K562 (cell line): ENCODE measurements at regions not wholly inside any gene's neighbourhood (a gene's known extent, or its start where the extent isn't known, plus 50 kb on each side); places are given as distances from the start of the nearest gene placed in this dataset.

Experiments
- ATAC-seq: fragments of 200-7000 bp; cut with Tn5 transposase; 3 replicates; pipeline ENCODE4 v1.9.1; 2020; ENCODE audit warnings: moderate library complexity
- BruUV-seq: library from RNA; stranded (reverse); fragments of 400-500 nt; replicated peaks from 2 replicates; lab custom pipeline; 2021; lab: Mats Ljungman, UMichigan
- CTCF ChIA-PET: fragments of 300-600 bp; formaldehyde crosslinking; extraction: SDS; loops from one replicate; lab custom pipeline; 2021; ENCODE audit warnings: low intra/inter-chr PET ratio; lab: Yijun Ruan, JAX
- POLR2A ChIA-PET: fragments of 300-600, 350-650 bp; sonication (Branson Sonifier 250); formaldehyde crosslinking; extraction: SDS; loops from one replicate; lab custom pipeline; 2021; ENCODE audit warnings: antibody characterized with exemption, inconsistent platforms; lab: Yijun Ruan, JAX
- DNase-seq, 4 experiments: peaks; one replicate each; pipeline versions ENCODE4 v3.0.0 to v3.0.0-alpha.2; 2011 to 2018; ENCODE audit warnings: low spot score in 3 of 4, mixed read lengths in 3 of 4; ENCODE audit errors: extremely low read depth in 1 of 4
- FAIRE-seq: peaks from 2 replicates; lab custom pipeline; 2011; peaks lifted over from hg19 to GRCh38; lab: Jason Lieb, UNC
- H2AFZ ChIP-seq: 2 replicates; pipeline ENCODE4 v1.6.0; 2011; ENCODE audit warnings: low read depth, low read length, control low read depth, inconsistent platforms
- H3K27ac ChIP-seq: fragments of 200-600 bp; 3 replicates; pipeline ENCODE4 v1.8.0; 2011; ENCODE audit warnings: low read depth, mild to moderate bottlenecking, control low read depth, inconsistent platforms, low read length, moderate library complexity, mixed read lengths; ENCODE audit errors: extremely low read depth
- H3K27me3 ChIP-seq, 2 experiments: fragments of 300-600 bp in 1 of 2; 2 replicates in 1 of 2; 3 replicates in 1 of 2; pipeline versions ENCODE4 v1.6.0 to v1.8.0; 2011; ENCODE audit warnings: inconsistent platforms in 2 of 2, low read length in 2 of 2, mild to moderate bottlenecking in 1 of 2, mixed read lengths in 1 of 2, moderate library complexity in 1 of 2; ENCODE audit not compliant: control insufficient read depth in 2 of 2, insufficient read depth in 2 of 2
- H3K36me3 ChIP-seq: fragments of 300-600 bp; 3 replicates; pipeline ENCODE4 v1.8.0; 2011; ENCODE audit warnings: mild to moderate bottlenecking, low read length, inconsistent platforms; ENCODE audit not compliant: control insufficient read depth, insufficient read depth
- H3K4me1 ChIP-seq, 2 experiments: fragments of 200-600 bp in 1 of 2; replicated peaks in 1 of 2; 2 replicates in 1 of 2; 3 replicates in 1 of 2; pipeline versions ENCODE4 v1.5.1 to v1.8.0; 2011; ENCODE audit warnings: inconsistent platforms in 2 of 2, low read length in 2 of 2, mild to moderate bottlenecking in 1 of 2, mixed read lengths in 1 of 2, moderate library complexity in 1 of 2; ENCODE audit not compliant: control insufficient read depth in 2 of 2, insufficient read depth in 2 of 2
- H3K4me2 ChIP-seq: 2 replicates; pipeline ENCODE4 v1.6.1; 2011; ENCODE audit warnings: low read length, control low read depth, inconsistent platforms, mixed read lengths; ENCODE audit not compliant: insufficient read depth
- H3K4me3 ChIP-seq: fragments of 200-600 bp; sonication (generic), shearing (Covaris generic); 2 replicates; pipeline ENCODE4 v1.5.1; 2016; ENCODE audit warnings: control low read depth, inconsistent platforms
- H3K79me2 ChIP-seq: fragments of 200-600 bp; 3 replicates; pipeline ENCODE4 v1.8.0; 2011; ENCODE audit warnings: low read length, inconsistent platforms; ENCODE audit not compliant: control insufficient read depth, insufficient read depth
- H3K9ac ChIP-seq, 2 experiments: 2 replicates each; pipeline versions ENCODE4 v1.6.0 to v1.6.1; 2011; ENCODE audit warnings: low read depth in 2 of 2, low read length in 2 of 2, control low read depth in 1 of 2, inconsistent platforms in 1 of 2, mild to moderate bottlenecking in 1 of 2, mixed read lengths in 1 of 2; ENCODE audit not compliant: insufficient read depth in 1 of 2
- H3K9me1 ChIP-seq: one replicate; pipeline ENCODE4 v1.6.0; 2011; ENCODE audit warnings: inconsistent platforms, mild to moderate bottlenecking, low read length, moderate library complexity; ENCODE audit not compliant: control insufficient read depth, insufficient read depth
- H3K9me3 ChIP-seq: replicated peaks from 2 replicates; pipeline ENCODE4 v1.5.1; 2011; ENCODE audit warnings: low read depth, low read length, inconsistent platforms; ENCODE audit not compliant: control insufficient read depth, insufficient read depth
- H4K20me1 ChIP-seq: replicated peaks from 2 replicates; pipeline ENCODE4 v1.6.1; 2011; ENCODE audit warnings: low read length, inconsistent platforms, mixed read lengths; ENCODE audit not compliant: control insufficient read depth, insufficient read depth
- HDAC3 ChIP-seq: fragments of 450-650 bp; IDR thresholded peaks from 2 replicates; pipeline ENCODE4 v1.6.1; 2018; ENCODE audit warnings: borderline replicate concordance, mild to moderate bottlenecking, moderate library complexity; ENCODE audit not compliant: partially characterized antibody
- MXI1 ChIP-seq: IDR thresholded peaks from 2 replicates; pipeline ENCODE4 v1.6.1; 2011; ENCODE audit warnings: low read depth, mild to moderate bottlenecking, improper control_type of control experiment, low read length
- NFRKB ChIP-seq: fragments of 450-650 bp; IDR thresholded peaks from 2 replicates; pipeline ENCODE4 v1.6.1; 2016; ENCODE audit warnings: low read depth
- NRF1 ChIP-seq, 2 experiments: fragments of 450-650 bp; IDR thresholded peaks in 1 of 2; conservative IDR thresholded peaks in 1 of 2; 2 replicates each; pipeline ENCODE4 v1.6.1; 2014; ENCODE audit warnings: mild to moderate bottlenecking in 2 of 2
- SRF ChIP-seq, 2 experiments: fragments of 250-450, 450-650 bp in 1 of 2; sonication (Bioruptor Pico) in 1 of 2; sonication (generic) in 1 of 2; formaldehyde crosslinking; IDR thresholded peaks; 2 replicates each; pipeline versions ENCODE4 v1.5.0 to v1.5.1; 2020 to 2022; ENCODE audit warnings: mild to moderate bottlenecking in 1 of 2, missing genetic modification reagents in 1 of 2
- ZNF764 ChIP-seq: fragments of 250-450 bp; sonication (Bioruptor Pico); IDR thresholded peaks from 2 replicates; pipeline ENCODE4 v1.4.0; 2020; ENCODE audit warnings: low read depth, mild to moderate bottlenecking, moderate library complexity
- WGBS: fragments of 100-300 bp; shearing (Covaris generic); methylation state at CpG from one replicate; pipeline ENCODE4 v1.1.6; 2016; ENCODE audit warnings: low coverage, mixed read lengths; ENCODE audit not compliant: insufficient coverage; ENCODE audit errors: missing lambda C conversion rate; 5-methylcytosine and 5-hydroxymethylcytosine counted together
- in situ Hi-C: fragments of 300-500 bp; cut with MboI; formaldehyde crosslinking; loops from 4 replicates; pipeline ENCODE4 v1.15.0; 2018; ENCODE audit warnings: inconsistent platforms, mixed read lengths
- intact Hi-C: fragments of 100-400 bp; cut with micrococcal nuclease; formaldehyde crosslinking; loops from 2 replicates; pipeline ENCODE4 v1.14.2; 2022
- TF ChIP-seq, protein P1 (sequence below): fragments of 250-450 bp; sonication (Bioruptor Pico); IDR thresholded peaks from 2 replicates; pipeline ENCODE4 v1.6.1; 2021; ENCODE audit warnings: mild to moderate bottlenecking
- TF ChIP-seq, protein P2 (sequence below), 2 experiments: IDR thresholded peaks; 2 replicates each; pipeline ENCODE4 v1.6.1; 2011; ENCODE audit warnings: borderline replicate concordance in 1 of 2, control low read depth in 1 of 2, low read depth in 1 of 2, low read length in 1 of 2, mild to moderate bottlenecking in 1 of 2, mixed read lengths in 1 of 2, moderate library complexity in 1 of 2; ENCODE audit not compliant: insufficient read depth in 1 of 2, insufficient read length in 1 of 2, poor library complexity in 1 of 2, severe bottlenecking in 1 of 2; ENCODE audit errors: extremely low read depth in 1 of 2
- TF ChIP-seq, protein P3 (sequence below): fragments of 450-650 bp; formaldehyde crosslinking; IDR thresholded peaks from 2 replicates; pipeline ENCODE4 v1.4.0; 2020; ENCODE audit warnings: mild to moderate bottlenecking, moderate library complexity
- TF ChIP-seq, protein P4 (sequence below): fragments of 450-650 bp; formaldehyde crosslinking; IDR thresholded peaks from 2 replicates; pipeline ENCODE4 v1.4.0; 2022; ENCODE audit warnings: missing genetic modification characterization
- TF ChIP-seq, protein P5 (sequence below): fragments of 200-800 bp; sonication (Bioruptor generic); IDR thresholded peaks from 2 replicates; pipeline ENCODE4 v1.6.1; 2017; ENCODE audit warnings: missing genetic modification characterization, missing compliant biosample characterization
- TF ChIP-seq, protein P6 (sequence below): fragments of 250-450 bp; sonication (Bioruptor Pico); IDR thresholded peaks from 2 replicates; pipeline ENCODE4 v1.8.0; 2022; ENCODE audit warnings: inconsistent platforms, mild to moderate bottlenecking, moderate library complexity, borderline replicate concordance

DNA sequence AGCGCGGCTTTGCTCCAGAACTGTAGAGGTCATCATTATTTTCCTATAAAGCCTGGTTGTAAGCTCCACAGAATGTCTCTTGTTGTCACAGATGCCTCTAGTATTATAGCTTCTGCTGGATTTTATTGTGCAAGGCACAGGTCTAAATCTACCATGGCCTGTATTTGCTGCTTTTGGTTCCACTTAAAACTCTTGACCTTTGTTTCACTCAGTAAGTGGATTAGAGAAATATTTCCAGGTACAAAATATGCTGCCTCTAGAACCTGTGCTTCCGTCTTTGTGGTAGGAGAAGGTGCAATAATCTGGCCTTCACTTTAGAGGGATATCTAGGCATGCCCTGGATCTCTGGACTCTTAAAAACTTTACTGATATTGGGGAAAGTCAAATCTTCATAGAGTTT, 476.6 kb upstream of the CD180 start (continued):
- TF ChIP-seq, protein P1, sequence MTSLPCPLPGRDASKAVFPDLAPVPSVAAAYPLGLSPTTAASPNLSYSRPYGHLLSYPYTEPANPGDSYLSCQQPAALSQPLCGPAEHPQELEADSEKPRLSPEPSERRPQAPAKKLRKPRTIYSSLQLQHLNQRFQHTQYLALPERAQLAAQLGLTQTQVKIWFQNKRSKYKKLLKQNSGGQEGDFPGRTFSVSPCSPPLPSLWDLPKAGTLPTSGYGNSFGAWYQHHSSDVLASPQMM (CRISPR knock-in tag) = no peak
- no peak for TF ChIP-seq MXI1
- TF ChIP-seq, protein P2, sequence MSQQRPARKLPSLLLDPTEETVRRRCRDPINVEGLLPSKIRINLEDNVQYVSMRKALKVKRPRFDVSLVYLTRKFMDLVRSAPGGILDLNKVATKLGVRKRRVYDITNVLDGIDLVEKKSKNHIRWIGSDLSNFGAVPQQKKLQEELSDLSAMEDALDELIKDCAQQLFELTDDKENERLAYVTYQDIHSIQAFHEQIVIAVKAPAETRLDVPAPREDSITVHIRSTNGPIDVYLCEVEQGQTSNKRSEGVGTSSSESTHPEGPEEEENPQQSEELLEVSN (IDR thresholded peaks at IDR 0.05; ENCODE audit: borderline replicate concordance in 1 of 2, extremely low read depth in 1 of 2, insufficient read depth in 1 of 2, insufficient read length in 1 of 2, low read depth in 1 of 2, low read length in 1 of 2, poor library complexity in 1 of 2, severe bottlenecking in 1 of 2) = no peak
- TF ChIP-seq, protein P3, sequence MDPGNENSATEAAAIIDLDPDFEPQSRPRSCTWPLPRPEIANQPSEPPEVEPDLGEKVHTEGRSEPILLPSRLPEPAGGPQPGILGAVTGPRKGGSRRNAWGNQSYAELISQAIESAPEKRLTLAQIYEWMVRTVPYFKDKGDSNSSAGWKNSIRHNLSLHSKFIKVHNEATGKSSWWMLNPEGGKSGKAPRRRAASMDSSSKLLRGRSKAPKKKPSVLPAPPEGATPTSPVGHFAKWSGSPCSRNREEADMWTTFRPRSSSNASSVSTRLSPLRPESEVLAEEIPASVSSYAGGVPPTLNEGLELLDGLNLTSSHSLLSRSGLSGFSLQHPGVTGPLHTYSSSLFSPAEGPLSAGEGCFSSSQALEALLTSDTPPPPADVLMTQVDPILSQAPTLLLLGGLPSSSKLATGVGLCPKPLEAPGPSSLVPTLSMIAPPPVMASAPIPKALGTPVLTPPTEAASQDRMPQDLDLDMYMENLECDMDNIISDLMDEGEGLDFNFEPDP = no peak
- TF ChIP-seq NFRKB = no peak

DNA sequence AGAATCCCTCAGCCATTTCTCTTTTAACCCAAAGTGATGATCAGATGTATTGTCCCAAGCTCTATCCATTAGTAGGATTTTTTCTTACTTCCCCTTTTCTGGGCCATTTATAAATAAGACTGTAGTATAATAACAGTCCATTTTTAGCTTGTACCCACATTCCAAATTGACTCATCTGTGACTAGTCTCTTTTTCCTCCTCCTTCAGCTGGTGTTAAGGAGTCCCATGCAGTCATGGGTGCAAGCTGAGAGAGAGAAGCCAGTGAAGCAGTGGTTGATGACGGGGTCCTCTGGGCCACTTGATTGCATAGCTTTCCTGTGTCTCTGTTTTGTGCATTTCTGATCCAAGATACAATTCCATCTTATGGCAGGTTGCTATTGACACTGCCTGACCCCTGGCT, 476.0 kb upstream of the CD180 start:
- in situ Hi-C loops = no loop called here
- TF ChIP-seq, protein P4, sequence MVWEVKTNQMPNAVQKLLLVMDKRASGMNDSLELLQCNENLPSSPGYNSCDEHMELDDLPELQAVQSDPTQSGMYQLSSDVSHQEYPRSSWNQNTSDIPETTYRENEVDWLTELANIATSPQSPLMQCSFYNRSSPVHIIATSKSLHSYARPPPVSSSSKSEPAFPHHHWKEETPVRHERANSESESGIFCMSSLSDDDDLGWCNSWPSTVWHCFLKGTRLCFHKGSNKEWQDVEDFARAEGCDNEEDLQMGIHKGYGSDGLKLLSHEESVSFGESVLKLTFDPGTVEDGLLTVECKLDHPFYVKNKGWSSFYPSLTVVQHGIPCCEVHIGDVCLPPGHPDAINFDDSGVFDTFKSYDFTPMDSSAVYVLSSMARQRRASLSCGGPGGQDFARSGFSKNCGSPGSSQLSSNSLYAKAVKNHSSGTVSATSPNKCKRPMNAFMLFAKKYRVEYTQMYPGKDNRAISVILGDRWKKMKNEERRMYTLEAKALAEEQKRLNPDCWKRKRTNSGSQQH (CRISPR knock-in tag) = no peak
- TF ChIP-seq ZNF764 (CRISPR knock-in tag) (no peak), HDAC3 (no peak), SRF (CRISPR knock-in tag; IDR thresholded peaks at IDR 0.05) (no peak), NRF1 (conservative IDR thresholded peaks at IDR 0.05 in 1 of 2, IDR thresholded peaks at IDR 0.05 in 1 of 2) (no peak)
- TF ChIP-seq, protein P5, sequence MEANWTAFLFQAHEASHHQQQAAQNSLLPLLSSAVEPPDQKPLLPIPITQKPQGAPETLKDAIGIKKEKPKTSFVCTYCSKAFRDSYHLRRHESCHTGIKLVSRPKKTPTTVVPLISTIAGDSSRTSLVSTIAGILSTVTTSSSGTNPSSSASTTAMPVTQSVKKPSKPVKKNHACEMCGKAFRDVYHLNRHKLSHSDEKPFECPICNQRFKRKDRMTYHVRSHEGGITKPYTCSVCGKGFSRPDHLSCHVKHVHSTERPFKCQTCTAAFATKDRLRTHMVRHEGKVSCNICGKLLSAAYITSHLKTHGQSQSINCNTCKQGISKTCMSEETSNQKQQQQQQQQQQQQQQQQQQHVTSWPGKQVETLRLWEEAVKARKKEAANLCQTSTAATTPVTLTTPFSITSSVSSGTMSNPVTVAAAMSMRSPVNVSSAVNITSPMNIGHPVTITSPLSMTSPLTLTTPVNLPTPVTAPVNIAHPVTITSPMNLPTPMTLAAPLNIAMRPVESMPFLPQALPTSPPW = no peak
- TF ChIP-seq, protein P6, sequence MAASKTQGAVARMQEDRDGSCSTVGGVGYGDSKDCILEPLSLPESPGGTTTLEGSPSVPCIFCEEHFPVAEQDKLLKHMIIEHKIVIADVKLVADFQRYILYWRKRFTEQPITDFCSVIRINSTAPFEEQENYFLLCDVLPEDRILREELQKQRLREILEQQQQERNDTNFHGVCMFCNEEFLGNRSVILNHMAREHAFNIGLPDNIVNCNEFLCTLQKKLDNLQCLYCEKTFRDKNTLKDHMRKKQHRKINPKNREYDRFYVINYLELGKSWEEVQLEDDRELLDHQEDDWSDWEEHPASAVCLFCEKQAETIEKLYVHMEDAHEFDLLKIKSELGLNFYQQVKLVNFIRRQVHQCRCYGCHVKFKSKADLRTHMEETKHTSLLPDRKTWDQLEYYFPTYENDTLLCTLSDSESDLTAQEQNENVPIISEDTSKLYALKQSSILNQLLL (CRISPR knock-in tag) = no peak

More for the DNA sequence above, 476.0 kb upstream of the CD180 start:
- no peaks in the 10 kb centered on the region for H3K4me1 ChIP-seq
- DNase-seq (no peak), FAIRE-seq (no peak), ATAC-seq (no peak)
- H3K36me3 ChIP-seq = no peaks in the 10 kb centered on the region
- H3K27me3 ChIP-seq = no peaks in the 10 kb centered on the region; a peak in 1 of 5 replicates
- no peak overlapping the region for H3K4me2 ChIP-seq
- POLR2A ChIA-PET = no interaction called here
- no peak overlapping the region for H3K4me3 ChIP-seq
- 0% methylated on average over 1 of the region's 1 CpG for WGBS
- no peaks in the 10 kb centered on the region for H3K9me1 ChIP-seq
- no peaks in the 10 kb centered on the region for H3K79me2 ChIP-seq
- H3K9me3 ChIP-seq = no peaks in the 10 kb centered on the region
- no peak overlapping the region for H3K27ac ChIP-seq
- no peak overlapping the region for H2AFZ ChIP-seq
- BruUV-seq = no TSS peak
- no peak overlapping the region for H3K9ac ChIP-seq
- CTCF ChIA-PET = no interaction called here
- H4K20me1 ChIP-seq = no peaks in the 10 kb centered on the region
- intact Hi-C loops = no loop called here
